NCI-H82 treated with DMSO at 0.1 percent for 48 hours (cell line): ENCODE measurements at regions not wholly inside any gene's neighbourhood (a gene's known extent, or its start where the extent isn't known, plus 50 kb on each side); places are given as distances from the start of the nearest gene placed in this dataset.
"Not testable (repeated sequence)": the region's sequence is repeated elsewhere in the genome, so short reads cannot be mapped to it uniquely, and the experiment has no call there.

Experiments
- DNase-seq: peaks from one replicate; lab custom pipeline; 2025; ENCODE audit not compliant: unreplicated experiment; lab: John Stamatoyannopoulos, UW

GRCh38 chr1:185441605-185442004, 124.6 kb upstream of the IVNS1ABP start:
- DNase-seq = no peak

GRCh38 chr1:185440877-185441276, 123.8 kb upstream of the IVNS1ABP start:
- DNase-seq = no peak

GRCh38 chr1:185439727-185440415, 122.8 kb upstream of the IVNS1ABP start:
- no peak for DNase-seq

GRCh38 chr1:185438936-185439335, 121.9 kb upstream of the IVNS1ABP start:
- DNase-seq = no peak

- no peak for DNase-seq
These were observed 118.8 kb upstream of the IVNS1ABP start for GRCh38 chr1:185435696-185436379.

GRCh38 chr1:185434721-185435120, 117.7 kb upstream of the IVNS1ABP start:
- no peak for DNase-seq

- no peak for DNase-seq
These were observed 116.6 kb upstream of the IVNS1ABP start for GRCh38 chr1:185433667-185434066.

GRCh38 chr1:185432948-185433347, 115.9 kb upstream of the IVNS1ABP start:
- no peak for DNase-seq

- DNase-seq = no peak
These were observed 114.6 kb upstream of the IVNS1ABP start for GRCh38 chr1:185431612-185432011.

- DNase-seq = not testable (repeated sequence)
These were observed 112.6 kb upstream of the IVNS1ABP start for GRCh38 chr1:185429668-185430067.

GRCh38 chr1:185427776-185428175, 110.7 kb upstream of the IVNS1ABP start:
- DNase-seq = no peak

- no peak for DNase-seq
These were observed 110.2 kb upstream of the IVNS1ABP start for GRCh38 chr1:185427264-185427663.

GRCh38 chr1:185426848-185427247, 109.8 kb upstream of the IVNS1ABP start:
- DNase-seq = no peak

GRCh38 chr1:185425163-185425562, 108.1 kb upstream of the IVNS1ABP start:
- DNase-seq = no peak

- no peak for DNase-seq
These were observed 104.6 kb upstream of the IVNS1ABP start for GRCh38 chr1:185421485-185422107.

GRCh38 chr1:185420588-185421081, 103.6 kb upstream of the IVNS1ABP start:
- no peak for DNase-seq

- DNase-seq = no peak
These were observed 102.7 kb upstream of the IVNS1ABP start for GRCh38 chr1:185419718-185420117.

- DNase-seq = no peak
These were observed 101.4 kb upstream of the IVNS1ABP start for GRCh38 chr1:185418472-185418871.

GRCh38 chr1:185412385-185413087, 95.5 kb upstream of the IVNS1ABP start:
- DNase-seq = no peak

GRCh38 chr1:185409763-185410528, 92.9 kb upstream of the IVNS1ABP start:
- no peak for DNase-seq

- DNase-seq = no peak
These were observed 92.3 kb upstream of the IVNS1ABP start for GRCh38 chr1:185409345-185409744.
